AML-193 (cell line): ENCODE measurements at regions not wholly inside any gene's neighbourhood (a gene's known extent, or its start where the extent isn't known, plus 50 kb on each side); places are given as distances from the start of the nearest gene placed in this dataset.
"Not testable (repeated sequence)": the region's sequence is repeated elsewhere in the genome, so short reads cannot be mapped to it uniquely, and the experiment has no call there.

Source experiments
- DNase-seq, 2 experiments: peaks; one replicate each; lab custom pipeline; 2025; lab: John Stamatoyannopoulos, UW

GRCh38 chr10:63848871-63849270 lies 327.7 kb downstream of the REEP3 start:
- not testable (repeated sequence) for DNase-seq

GRCh38 chr10:63862860-63863259 lies 341.7 kb downstream of the REEP3 start:
- no peak for DNase-seq

- no peak for DNase-seq
Measured at GRCh38 chr10:63865210-63865609, 344.0 kb downstream of the REEP3 start.

GRCh38 chr10:63866075-63866746 lies 345.0 kb downstream of the REEP3 start:
- DNase-seq: peak; percentile 24 to 44

GRCh38 chr10:63866747-63867140 lies 345.5 kb downstream of the REEP3 start:
- DNase-seq: peak; percentile 4 to 11

- no peak for DNase-seq
Measured at GRCh38 chr10:63878428-63878827, 357.2 kb downstream of the REEP3 start.

GRCh38 chr10:63883861-63884260 lies 362.7 kb downstream of the REEP3 start:
- DNase-seq: no peak

GRCh38 chr10:63884426-63884825 lies 363.2 kb downstream of the REEP3 start:
- no peak for DNase-seq

- DNase-seq: no peak
Measured at GRCh38 chr10:63885156-63885555, 364.0 kb downstream of the REEP3 start.

- DNase-seq: no peak
Measured at GRCh38 chr10:63886281-63887022, 365.3 kb downstream of the REEP3 start.

GRCh38 chr10:63887023-63887589 lies 365.9 kb downstream of the REEP3 start:
- DNase-seq: no peak

GRCh38 chr10:63887600-63888370 lies 366.6 kb downstream of the REEP3 start:
- no peak for DNase-seq

- DNase-seq: no peak
Measured at GRCh38 chr10:63889803-63890202, 368.6 kb downstream of the REEP3 start.

GRCh38 chr10:63896992-63897391 lies 375.8 kb downstream of the REEP3 start:
- no peak for DNase-seq

GRCh38 chr10:63899673-63900300 lies 378.6 kb downstream of the REEP3 start:
- no peak for DNase-seq

GRCh38 chr10:63901228-63901627 lies 380.0 kb downstream of the REEP3 start:
- no peak for DNase-seq

- no peak for DNase-seq
Measured at GRCh38 chr10:63901881-63902280, 380.7 kb downstream of the REEP3 start.

- DNase-seq: no peak
Measured at GRCh38 chr10:63910806-63911205, 389.6 kb downstream of the REEP3 start.

GRCh38 chr10:63915240-63915639 lies 394.0 kb downstream of the REEP3 start:
- no peak for DNase-seq

GRCh38 chr10:63917363-63917762 lies 396.2 kb downstream of the REEP3 start:
- DNase-seq: no peak

GRCh38 chr10:63919575-63920279 lies 398.5 kb downstream of the REEP3 start:
- DNase-seq: peak; percentile 7 to 39
